NB4 (cell line): ENCODE measurements at regions not wholly inside any gene's neighbourhood (a gene's known extent, or its start where the extent isn't known, plus 50 kb on each side); places are given as distances from the start of the nearest gene placed in this dataset.

Experiments
- MYC ChIP-seq: IDR thresholded peaks from 2 replicates; pipeline ENCODE4 v1.6.1; 2011; ENCODE audit warnings: low read depth, low read length
- POLR2A ChIP-seq: IDR thresholded peaks from 2 replicates; pipeline ENCODE4 v1.6.1; 2011; ENCODE audit warnings: mild to moderate bottlenecking; ENCODE audit not compliant: insufficient read length; ENCODE audit errors: extremely low read depth
- TF ChIP-seq, protein P1 (sequence below): IDR thresholded peaks from one replicate; pipeline ENCODE4 v1.5.1; 2012; ENCODE audit warnings: low read depth, low read length
- TF ChIP-seq, protein P2 (sequence below): IDR thresholded peaks from 2 replicates; pipeline ENCODE4 v1.6.1; 2011; ENCODE audit warnings: low read depth, low read length

DNA sequence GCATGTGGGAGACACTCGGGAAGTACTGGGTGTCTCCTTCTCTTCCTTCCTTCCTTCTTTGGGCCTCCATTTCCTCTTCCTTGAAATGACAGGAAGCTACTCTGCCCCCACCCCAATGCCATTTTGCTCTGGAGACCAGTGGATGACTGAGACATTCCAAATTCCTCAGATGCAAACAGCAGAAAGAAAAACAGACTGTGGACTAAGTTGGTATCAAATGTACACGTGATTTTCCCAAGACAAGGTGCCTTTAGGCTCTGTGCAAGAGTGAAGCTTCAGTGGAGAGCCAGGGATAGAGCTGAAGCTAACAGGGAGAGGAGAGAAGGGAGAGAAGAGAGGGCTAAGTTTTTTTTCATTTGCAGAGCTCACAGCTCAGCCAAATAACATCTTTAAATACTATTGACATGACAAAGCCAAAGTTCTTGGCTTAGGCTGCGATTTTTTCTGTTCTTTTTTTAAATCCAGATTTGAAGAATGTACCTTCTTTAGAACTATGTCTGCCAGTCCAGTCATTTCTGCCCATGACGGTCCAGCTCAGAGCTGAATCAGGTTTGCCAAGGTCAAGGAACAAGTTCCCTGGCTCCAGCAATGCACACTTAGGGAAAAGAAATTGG lies 84.5 kb upstream of the LCLAT1 start:
- TF ChIP-seq, protein P1, sequence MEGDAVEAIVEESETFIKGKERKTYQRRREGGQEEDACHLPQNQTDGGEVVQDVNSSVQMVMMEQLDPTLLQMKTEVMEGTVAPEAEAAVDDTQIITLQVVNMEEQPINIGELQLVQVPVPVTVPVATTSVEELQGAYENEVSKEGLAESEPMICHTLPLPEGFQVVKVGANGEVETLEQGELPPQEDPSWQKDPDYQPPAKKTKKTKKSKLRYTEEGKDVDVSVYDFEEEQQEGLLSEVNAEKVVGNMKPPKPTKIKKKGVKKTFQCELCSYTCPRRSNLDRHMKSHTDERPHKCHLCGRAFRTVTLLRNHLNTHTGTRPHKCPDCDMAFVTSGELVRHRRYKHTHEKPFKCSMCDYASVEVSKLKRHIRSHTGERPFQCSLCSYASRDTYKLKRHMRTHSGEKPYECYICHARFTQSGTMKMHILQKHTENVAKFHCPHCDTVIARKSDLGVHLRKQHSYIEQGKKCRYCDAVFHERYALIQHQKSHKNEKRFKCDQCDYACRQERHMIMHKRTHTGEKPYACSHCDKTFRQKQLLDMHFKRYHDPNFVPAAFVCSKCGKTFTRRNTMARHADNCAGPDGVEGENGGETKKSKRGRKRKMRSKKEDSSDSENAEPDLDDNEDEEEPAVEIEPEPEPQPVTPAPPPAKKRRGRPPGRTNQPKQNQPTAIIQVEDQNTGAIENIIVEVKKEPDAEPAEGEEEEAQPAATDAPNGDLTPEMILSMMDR: no peak
- TF ChIP-seq MYC (no peak), POLR2A (no peak)
- TF ChIP-seq, protein P2, sequence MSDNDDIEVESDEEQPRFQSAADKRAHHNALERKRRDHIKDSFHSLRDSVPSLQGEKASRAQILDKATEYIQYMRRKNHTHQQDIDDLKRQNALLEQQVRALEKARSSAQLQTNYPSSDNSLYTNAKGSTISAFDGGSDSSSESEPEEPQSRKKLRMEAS: no peak
